ENCODE measurements at regions not wholly inside any gene's neighbourhood (a gene's known extent, or its start where the extent isn't known, plus 50 kb on each side); places are given as distances from the start of the nearest gene placed in this dataset.

DNA sequence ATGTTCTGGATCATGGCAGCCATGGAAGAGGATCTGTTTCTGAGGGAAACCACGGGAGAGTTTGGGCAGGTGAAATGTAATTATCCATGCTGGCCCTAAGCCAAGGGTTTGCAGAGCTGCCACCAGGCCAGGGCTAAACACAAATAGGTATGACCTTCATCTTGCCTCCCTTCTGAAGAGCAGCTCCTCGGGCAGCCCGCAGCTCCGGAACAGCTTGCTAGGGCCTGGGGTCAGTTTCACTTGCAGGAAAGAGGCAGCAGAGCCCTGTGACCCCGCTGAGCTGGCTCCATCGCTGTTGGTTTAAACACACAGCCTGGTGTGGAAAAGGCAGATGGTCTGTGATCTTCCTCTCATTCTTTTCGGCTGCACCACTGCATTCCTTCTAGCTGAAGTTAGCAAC, 141.4 kb downstream of the TMEM38B start:
- no peak for TF ChIP-seq POLR2A (IDR thresholded peaks at IDR 0.05)
- TF ChIP-seq, protein P1, sequence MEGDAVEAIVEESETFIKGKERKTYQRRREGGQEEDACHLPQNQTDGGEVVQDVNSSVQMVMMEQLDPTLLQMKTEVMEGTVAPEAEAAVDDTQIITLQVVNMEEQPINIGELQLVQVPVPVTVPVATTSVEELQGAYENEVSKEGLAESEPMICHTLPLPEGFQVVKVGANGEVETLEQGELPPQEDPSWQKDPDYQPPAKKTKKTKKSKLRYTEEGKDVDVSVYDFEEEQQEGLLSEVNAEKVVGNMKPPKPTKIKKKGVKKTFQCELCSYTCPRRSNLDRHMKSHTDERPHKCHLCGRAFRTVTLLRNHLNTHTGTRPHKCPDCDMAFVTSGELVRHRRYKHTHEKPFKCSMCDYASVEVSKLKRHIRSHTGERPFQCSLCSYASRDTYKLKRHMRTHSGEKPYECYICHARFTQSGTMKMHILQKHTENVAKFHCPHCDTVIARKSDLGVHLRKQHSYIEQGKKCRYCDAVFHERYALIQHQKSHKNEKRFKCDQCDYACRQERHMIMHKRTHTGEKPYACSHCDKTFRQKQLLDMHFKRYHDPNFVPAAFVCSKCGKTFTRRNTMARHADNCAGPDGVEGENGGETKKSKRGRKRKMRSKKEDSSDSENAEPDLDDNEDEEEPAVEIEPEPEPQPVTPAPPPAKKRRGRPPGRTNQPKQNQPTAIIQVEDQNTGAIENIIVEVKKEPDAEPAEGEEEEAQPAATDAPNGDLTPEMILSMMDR (IDR thresholded peaks at IDR 0.05): no peak
- no peak for TF ChIP-seq POLR2AphosphoS5 (IDR thresholded peaks at IDR 0.05)
